NCI-H526 (cell line): ENCODE measurements at regions not wholly inside any gene's neighbourhood (a gene's known extent, or its start where the extent isn't known, plus 50 kb on each side); places are given as distances from the start of the nearest gene placed in this dataset.
"Not testable (repeated sequence)": the region's sequence is repeated elsewhere in the genome, so short reads cannot be mapped to it uniquely, and the experiment has no call there.

Experiments used
- DNase-seq, 2 experiments: peaks; one replicate each; lab custom pipeline; 2025; lab: John Stamatoyannopoulos, UW

- DNase-seq = no peak
These were observed 78.8 kb downstream of the SOX1 start for GRCh38 chr13:112145551-112146360.

- DNase-seq = no peak
These were observed 83.4 kb downstream of the SOX1 start for GRCh38 chr13:112150352-112150751.

DNA sequence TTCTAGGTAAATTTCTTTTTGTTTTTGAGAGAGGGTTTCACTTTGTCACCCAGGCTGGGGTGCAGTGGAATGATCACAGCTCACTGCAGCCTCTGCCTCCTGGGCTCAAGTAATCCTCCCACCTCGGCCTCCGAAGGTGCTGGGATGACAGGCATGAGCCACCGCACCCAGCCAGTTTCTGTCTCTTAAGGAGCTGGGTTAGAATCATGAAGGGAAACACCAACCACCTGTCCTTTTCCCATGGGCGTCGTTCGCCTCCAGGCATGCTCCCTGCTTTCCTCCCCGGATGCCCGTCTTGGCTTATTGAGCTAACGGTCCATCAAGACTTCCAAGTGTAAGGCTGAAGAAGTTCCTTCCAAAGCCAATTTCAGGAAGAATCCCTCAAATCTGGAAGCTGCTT is 85.9 kb downstream of the SOX1 start:
- no peak for DNase-seq

GRCh38 chr13:112153364-112153763 is 86.4 kb downstream of the SOX1 start:
- DNase-seq = no peak

DNA sequence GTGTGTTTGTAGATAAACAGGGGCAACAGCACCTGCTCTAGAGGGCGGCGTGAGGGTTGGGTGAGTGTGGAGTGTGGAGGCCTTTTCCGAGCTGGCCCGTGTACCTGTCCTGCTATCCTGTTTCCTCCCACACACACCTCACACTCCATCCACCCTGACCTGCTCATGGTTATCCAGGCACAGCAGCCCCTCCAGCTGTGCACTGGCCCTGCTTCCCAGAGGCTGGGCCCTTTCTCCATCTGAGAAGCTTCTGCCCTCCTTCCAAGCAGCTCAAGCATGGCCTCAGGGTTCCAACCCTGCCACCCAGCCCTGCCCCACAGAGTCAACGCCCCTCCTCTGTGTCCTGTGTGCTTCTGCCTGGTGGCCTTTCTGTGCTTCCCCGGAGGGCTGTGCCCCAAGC is 86.9 kb downstream of the SOX1 start:
- no peak for DNase-seq

DNA sequence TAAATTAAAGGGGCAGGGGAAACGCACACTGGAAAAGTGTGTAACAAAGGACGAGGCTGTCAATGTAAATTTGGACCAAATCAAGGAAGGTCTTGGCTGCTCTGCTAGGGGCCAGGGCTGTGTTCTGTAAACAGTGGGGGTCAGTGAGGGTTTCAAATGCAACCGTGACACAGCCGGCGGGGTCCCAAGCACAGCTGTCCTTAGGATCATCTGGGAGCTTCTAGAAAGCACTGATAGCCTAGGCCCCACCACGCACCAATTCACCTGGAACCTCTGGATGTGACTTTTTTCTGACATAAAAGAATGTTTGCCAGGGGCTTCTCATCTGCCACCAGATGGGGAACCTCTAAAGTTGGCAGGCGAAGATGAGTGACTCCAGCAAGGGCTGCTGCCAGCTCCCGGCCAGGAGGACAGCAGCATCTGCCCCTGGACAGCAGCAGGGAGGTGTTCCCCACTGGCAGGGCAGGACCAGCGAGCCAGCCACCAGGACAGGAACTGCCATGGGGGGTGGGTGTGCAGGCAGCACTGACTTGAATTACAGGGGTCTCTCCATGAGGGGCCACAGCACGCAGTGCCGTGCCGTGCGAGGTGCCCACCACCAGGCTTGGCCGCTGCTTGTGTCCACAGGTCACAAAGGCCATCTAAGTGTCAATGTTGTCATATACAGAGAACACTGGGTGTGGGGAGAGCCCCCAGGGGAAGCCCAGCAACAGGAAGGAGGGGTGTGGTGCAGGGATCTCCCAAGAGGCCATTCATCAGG is 87.5 kb downstream of the SOX1 start:
- no peak for DNase-seq

- no peak for DNase-seq
These were observed 92.0 kb downstream of the SOX1 start for GRCh38 chr13:112158961-112159360.

GRCh38 chr13:112159575-112160547 is 92.9 kb downstream of the SOX1 start:
- peak; percentile 87 to 93 for DNase-seq

- DNase-seq = no peak
These were observed 93.6 kb downstream of the SOX1 start for GRCh38 chr13:112160558-112160957.

GRCh38 chr13:112161521-112162301 is 94.8 kb downstream of the SOX1 start:
- DNase-seq = no peak

GRCh38 chr13:112163691-112164660 is 97.0 kb downstream of the SOX1 start:
- DNase-seq = not testable (repeated sequence)

DNA sequence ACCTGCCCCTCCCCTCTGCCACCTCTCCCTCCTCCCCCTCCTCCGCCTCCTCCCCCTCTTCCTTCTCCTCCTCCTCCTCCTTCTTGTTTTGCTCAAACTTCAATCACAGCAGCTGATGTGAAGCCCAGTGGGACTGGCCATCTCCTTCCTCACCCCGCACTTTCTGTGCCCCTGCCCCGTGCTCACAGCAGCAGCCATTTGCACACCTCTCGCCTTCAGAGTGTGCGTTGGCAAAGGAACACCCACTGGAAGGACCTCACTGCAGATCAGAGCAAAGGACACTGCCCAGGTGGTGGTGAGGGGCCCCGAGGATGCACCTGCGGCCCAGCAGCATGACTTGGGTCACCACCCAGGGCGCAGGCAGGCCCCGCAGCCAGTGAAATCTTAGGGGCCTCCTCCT is 98.8 kb downstream of the SOX1 start:
- no peak for DNase-seq

- no peak for DNase-seq
These were observed 101.8 kb downstream of the SOX1 start for GRCh38 chr13:112168761-112169160.

DNA sequence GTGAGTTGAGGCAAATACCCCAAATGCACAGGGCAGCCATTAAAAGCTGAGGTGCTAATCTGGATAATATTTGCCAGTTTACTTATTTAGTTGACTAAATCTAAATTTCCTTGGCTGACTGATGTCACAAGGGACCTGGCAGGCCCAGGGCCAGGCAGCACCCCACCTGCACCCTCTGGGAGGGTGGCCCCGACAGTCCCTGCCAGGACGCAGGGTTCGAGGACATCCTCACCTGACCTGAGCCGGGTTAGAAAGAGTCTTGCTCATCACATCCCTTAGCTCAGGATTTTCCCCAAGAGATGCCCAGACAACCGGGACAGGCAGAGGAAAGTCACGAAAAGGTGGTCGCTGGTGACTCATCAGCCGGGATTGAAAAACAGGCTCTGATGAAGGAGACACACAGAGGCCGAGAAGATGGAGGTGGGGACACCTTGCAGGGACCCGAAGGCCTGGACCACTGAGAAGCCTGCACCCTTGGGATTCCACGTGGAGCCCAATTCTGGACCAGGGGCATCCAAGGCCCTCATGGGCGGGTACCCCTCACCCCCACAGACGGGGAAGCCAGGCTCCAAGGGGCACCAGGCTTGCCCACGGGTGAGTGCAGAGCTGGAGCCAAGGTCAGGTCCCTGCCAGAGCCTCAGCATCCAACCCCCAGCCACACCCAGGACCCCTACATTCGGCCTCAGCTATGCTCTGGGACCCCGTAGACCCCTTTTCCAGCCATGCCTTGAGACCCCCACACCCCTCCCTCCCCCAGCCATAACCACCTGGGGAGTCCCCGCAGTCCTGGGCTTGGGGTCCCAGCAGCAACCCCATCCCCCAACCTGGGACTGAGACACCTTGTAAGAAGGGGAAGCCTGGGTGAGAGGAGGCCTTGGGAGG is 103.2 kb downstream of the SOX1 start:
- no peak for DNase-seq

GRCh38 chr13:112170823-112171569 is 104.0 kb downstream of the SOX1 start:
- DNase-seq = no peak

- no peak for DNase-seq
These were observed 104.6 kb downstream of the SOX1 start for GRCh38 chr13:112171570-112171965.

DNA sequence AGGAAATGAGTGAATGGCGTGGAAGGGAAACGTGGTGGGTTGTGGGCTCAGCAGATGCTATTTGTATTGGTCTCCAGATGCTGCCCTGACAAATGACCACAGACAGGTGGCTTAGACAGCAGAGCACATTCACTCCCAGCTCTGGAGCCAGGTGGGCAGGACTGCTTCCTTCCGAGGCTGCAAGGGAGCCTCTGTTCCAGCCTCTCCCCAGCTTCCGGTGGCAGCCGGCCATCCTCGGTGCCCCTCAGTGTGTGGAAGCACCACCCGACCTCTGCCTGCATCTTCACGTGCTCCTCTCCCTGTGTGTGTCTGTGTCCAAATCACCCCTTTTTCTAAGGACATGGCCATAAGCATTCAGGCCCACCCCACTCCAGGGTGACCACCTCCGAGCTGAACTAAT is 105.1 kb downstream of the SOX1 start:
- DNase-seq = no peak

GRCh38 chr13:112172641-112173251 is 105.8 kb downstream of the SOX1 start:
- no peak for DNase-seq
